Heart right ventricle (tissue), 16 donors: ENCODE measurements at regions not wholly inside any gene's neighbourhood (a gene's known extent, or its start where the extent isn't known, plus 50 kb on each side); places are given as distances from the start of the nearest gene placed in this dataset.

Experiments used
- ATAC-seq, 8 donors: fragments of 200-7000 bp; cut with Tn5 transposase; one replicate each; pipeline ENCODE4 v1.9.1; 2020; ENCODE audit warnings: mild to moderate bottlenecking in 8 of 8, moderate library complexity in 8 of 8, moderate number of reproducible peaks in 1 of 8
- DNase-seq, 2 donors: peaks; one replicate each; pipeline ENCODE4 v3.0.0-alpha.2; 2020
- H3K27ac ChIP-seq, 10 donors: fragments of 200-600 bp; sonication (generic) in 2 of 10; one replicate each; pipeline versions ENCODE4 v1.5.0 to v1.8.0; 2020 to 2022; ENCODE audit warnings: mild to moderate bottlenecking in 3 of 10
- H3K27me3 ChIP-seq, 7 donors: fragments of 200-600 bp; one replicate each; pipeline ENCODE4 v1.8.0; 2021 to 2022; ENCODE audit warnings: mild to moderate bottlenecking in 2 of 7
- H3K36me3 ChIP-seq, 9 donors: fragments of 200-600 bp; sonication (generic) in 1 of 9; one replicate each; pipeline versions ENCODE4 v1.5.0 to v1.8.0; 2020 to 2022; ENCODE audit warnings: mild to moderate bottlenecking in 2 of 9
- H3K4me1 ChIP-seq, 9 donors: fragments of 200-600 bp; sonication (generic) in 1 of 9; one replicate each; pipeline versions ENCODE4 v1.5.0 to v1.8.0; 2020 to 2022; ENCODE audit warnings: mild to moderate bottlenecking in 4 of 9
- H3K4me3 ChIP-seq, 10 donors: fragments of 200-600 bp; sonication (generic) in 2 of 10; one replicate each; pipeline versions ENCODE4 v1.5.0 to v1.8.0; 2020 to 2022; ENCODE audit warnings: mild to moderate bottlenecking in 7 of 10, moderate library complexity in 2 of 10
- H3K9me3 ChIP-seq, 11 donors: fragments of 200-600 bp in 10 of 11; sonication (generic) in 2 of 11; one replicate each; pipeline versions ENCODE4 v1.5.0 to v1.8.0; 2013 to 2022; ENCODE audit warnings: mild to moderate bottlenecking in 2 of 11, control low read depth in 1 of 11, moderate library complexity in 1 of 11
- WGBS, 2 donors: extraction: QIAGEN DNeasy Blood & Tissue Kit; methylation state at CpG; one replicate each; pipeline ENCODE4 v1.1.7; 2013; ENCODE audit warnings: inconsistent platforms in 1 of 2; 5-methylcytosine and 5-hydroxymethylcytosine counted together
- intact Hi-C, 10 donors: fragments of 100-400 bp; cut with DNase I; formaldehyde crosslinking; loops; one replicate each; pipeline versions ENCODE4 v1.11.1 to v1.14.2; 2022
- TF ChIP-seq, protein P1 (sequence below), 9 donors: fragments of 200-600 bp; sonication (generic) in 2 of 9; IDR thresholded peaks; one replicate each; pipeline versions ENCODE4 v1.5.0 to v1.8.0; 2021 to 2022; ENCODE audit warnings: antibody characterized with exemption in 9 of 9, mild to moderate bottlenecking in 5 of 9, moderate library complexity in 1 of 9
- donor health status: Arrhythmogenic right ventricular cardiomyopathy.
- donor health status: ischemic (EF 13 %, LVEDD 7.1; RV severe dilation, severe dysfunction).
- donor health status: healthy with polysubstance abuse.
- donor health status: DM: no; HTN: yes; CAD: no.
- donor health status: DM: no; HTN: no; CAD: no.
- donor health status: ischemic (EF 25% LVEDD 6.9; RV normal size, moderate dysfunction).
- donor health status: ischemic (EF 25% LVEDD 5.7; RV mildly dilated, moderate dysfunction).
- donor health status: healthy.
- donor health status: DM: yes; HTN: yes; CAD: no.
- donor health status: Ischemic cardiomyopathy.
- donor health status: ischemic (EF 35%, LVEDD 5.7; RV mildly dilated, moderate dysfunction).
- donor health status: nonischemic (EF 11% LVEDD 7.7; RV severe dilation, severe dysfunction).
- donor health status: DM: yes; HTN: yes; CAD: no.
- donor health status: PGD.
- donor health status: ischemic (EF 29% LVEDD 5.4; RV normal size, mild dysfunction).
- donor health status: nonischemic (EF 23%, LVEDD 6.1; RV moderate dilation, normal function).

DNA sequence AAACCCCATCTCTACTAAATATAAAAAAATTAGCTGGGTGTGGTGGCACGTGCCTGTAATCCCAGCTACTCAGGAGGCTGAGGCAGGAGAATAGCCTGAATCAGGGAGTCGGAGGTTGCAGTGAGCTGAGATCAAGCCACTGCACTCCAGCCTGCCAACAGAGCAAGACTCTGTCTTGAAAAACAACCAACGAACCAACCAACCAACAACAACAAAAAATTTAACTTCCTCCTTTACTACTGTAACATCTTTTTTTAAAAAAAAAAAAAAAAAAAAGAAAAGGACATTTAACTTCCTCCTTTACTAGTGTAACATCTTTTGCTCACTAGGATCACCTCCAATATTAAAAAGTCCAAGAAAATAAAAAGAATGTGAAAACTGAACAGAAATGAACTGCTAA is 92.3 kb upstream of the TMEM168 start:
- TF ChIP-seq, protein P1, sequence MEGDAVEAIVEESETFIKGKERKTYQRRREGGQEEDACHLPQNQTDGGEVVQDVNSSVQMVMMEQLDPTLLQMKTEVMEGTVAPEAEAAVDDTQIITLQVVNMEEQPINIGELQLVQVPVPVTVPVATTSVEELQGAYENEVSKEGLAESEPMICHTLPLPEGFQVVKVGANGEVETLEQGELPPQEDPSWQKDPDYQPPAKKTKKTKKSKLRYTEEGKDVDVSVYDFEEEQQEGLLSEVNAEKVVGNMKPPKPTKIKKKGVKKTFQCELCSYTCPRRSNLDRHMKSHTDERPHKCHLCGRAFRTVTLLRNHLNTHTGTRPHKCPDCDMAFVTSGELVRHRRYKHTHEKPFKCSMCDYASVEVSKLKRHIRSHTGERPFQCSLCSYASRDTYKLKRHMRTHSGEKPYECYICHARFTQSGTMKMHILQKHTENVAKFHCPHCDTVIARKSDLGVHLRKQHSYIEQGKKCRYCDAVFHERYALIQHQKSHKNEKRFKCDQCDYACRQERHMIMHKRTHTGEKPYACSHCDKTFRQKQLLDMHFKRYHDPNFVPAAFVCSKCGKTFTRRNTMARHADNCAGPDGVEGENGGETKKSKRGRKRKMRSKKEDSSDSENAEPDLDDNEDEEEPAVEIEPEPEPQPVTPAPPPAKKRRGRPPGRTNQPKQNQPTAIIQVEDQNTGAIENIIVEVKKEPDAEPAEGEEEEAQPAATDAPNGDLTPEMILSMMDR (IDR thresholded peaks at IDR 0.05): no peak
- DNase-seq: no peak
- intact Hi-C loops: no loop called here
- Histone ChIP-seq H3K9me3 (no peaks in the 10 kb centered on the region), H3K4me1 (peaks cover 10 to 55% (median 18%) of the 10 kb centered on the region in 9 donors), H3K4me3 (no peak overlapping the region), H3K27me3 (no peaks in the 10 kb centered on the region), H3K36me3 (peaks cover 0 to 12% (median 0%) of the 10 kb centered on the region in 9 donors), H3K27ac (peak overlapping the region in 2 of 10 donors; percentile 42 to 78)
- ATAC-seq: no peak
- 67 to 73% methylated on average over 3 of the region's 3 CpGs for WGBS, 2 donors

GRCh38 chr7:112882022-112882421 is 91.8 kb upstream of the TMEM168 start:
- Histone ChIP-seq H3K36me3 (peaks cover 0 to 15% (median 2%) of the 10 kb centered on the region in 9 donors), H3K27me3 (no peaks in the 10 kb centered on the region), H3K9me3 (no peaks in the 10 kb centered on the region), H3K27ac (peak overlapping the region in 2 of 10 donors; percentile 42 to 78), H3K4me3 (no peak overlapping the region), H3K4me1 (peaks cover 10 to 50% (median 18%) of the 10 kb centered on the region in 9 donors)
- ATAC-seq: peak in 6 of 8 donors; percentile 51 to 88 (median 72)
- WGBS, 2 donors: 62 to 68% methylated on average over 4 of the region's 4 CpGs
- peak; percentile 13 to 28 for DNase-seq
- TF ChIP-seq, protein P1 (IDR thresholded peaks at IDR 0.05): no peak
- intact Hi-C loops: no loop called here

- intact Hi-C loops: no loop called here
- H3K27me3 ChIP-seq: no peaks in the 10 kb centered on the region
- 92 to 94% methylated on average over 10 of the region's 10 CpGs for WGBS, 2 donors
- no peaks in the 10 kb centered on the region for H3K9me3 ChIP-seq
- TF ChIP-seq, protein P1 (IDR thresholded peaks at IDR 0.05): no peak
- ATAC-seq: peak in 2 of 8 donors; percentile 20 to 54
- no peak overlapping the region for H3K27ac ChIP-seq
- H3K36me3 ChIP-seq: peaks cover 0 to 18% (median under 1%) of the 10 kb centered on the region in 9 donors
- no peak overlapping the region for H3K4me3 ChIP-seq
- DNase-seq: no peak
- peaks cover 10 to 41% (median 15%) of the 10 kb centered on the region in 9 donors for H3K4me1 ChIP-seq
Observed at GRCh38 chr7:112880818-112881418, 90.7 kb upstream of the TMEM168 start.

- Histone ChIP-seq H3K4me1 (peaks cover under 1 to 29% (median 6%) of the 10 kb centered on the region in 9 donors), H3K9me3 (peaks cover 0 to 4% (median 0%) of the 10 kb centered on the region in 11 donors), H3K4me3 (no peak overlapping the region), H3K36me3 (peaks cover 0 to 12% (median 0%) of the 10 kb centered on the region in 9 donors), H3K27me3 (no peaks in the 10 kb centered on the region), H3K27ac (peak overlapping the region in 1 of 10 donors; percentile 54)
- DNase-seq (no peak), ATAC-seq (no peak)
- intact Hi-C loops: no loop called here
- 90% methylated on average over 7 of the region's 7 CpGs for WGBS, 2 donors
- TF ChIP-seq, protein P1 (IDR thresholded peaks at IDR 0.05): no peak
Observed at GRCh38 chr7:112877691-112878460, 87.7 kb upstream of the TMEM168 start.
